ENCODE measurements at regions not wholly inside any gene's neighbourhood (a gene's known extent, or its start where the extent isn't known, plus 50 kb on each side); places are given as distances from the start of the nearest gene placed in this dataset.

DNA sequence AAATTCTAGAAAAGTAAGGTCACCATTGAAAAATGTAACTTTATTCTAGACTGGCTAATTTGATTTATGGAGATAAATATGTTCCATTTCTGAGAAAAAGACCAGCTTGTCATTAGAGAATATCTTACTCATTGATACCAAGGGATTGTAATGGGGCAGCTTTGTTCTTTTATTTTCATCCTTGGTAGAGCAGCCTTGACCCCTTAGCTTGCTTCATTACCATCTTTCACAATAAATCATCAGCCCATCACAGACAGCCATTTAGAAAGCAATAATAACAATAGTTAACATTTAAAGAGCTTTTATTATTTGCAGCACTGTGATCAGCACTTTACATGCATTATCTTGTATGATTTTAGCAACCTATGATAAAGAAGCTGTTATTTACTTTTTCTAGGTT lies 253.6 kb downstream of the C3orf38 start:
- intact Hi-C loops (cut with micrococcal nuclease): no loop called here
- Histone ChIP-seq H3K4me1 (no peaks in the 10 kb centered on the region), H3K9me3 (replicated peaks) (no peaks in the 10 kb centered on the region), H3K27me3 (ENCODE audit: low read depth) (no peaks in the 10 kb centered on the region), H3K27ac (replicated peaks) (no peak overlapping the region), H3K4me3 (no peak overlapping the region), H3K36me3 (no peaks in the 10 kb centered on the region)
- DNase-seq: no peak
- TF ChIP-seq, protein P1, sequence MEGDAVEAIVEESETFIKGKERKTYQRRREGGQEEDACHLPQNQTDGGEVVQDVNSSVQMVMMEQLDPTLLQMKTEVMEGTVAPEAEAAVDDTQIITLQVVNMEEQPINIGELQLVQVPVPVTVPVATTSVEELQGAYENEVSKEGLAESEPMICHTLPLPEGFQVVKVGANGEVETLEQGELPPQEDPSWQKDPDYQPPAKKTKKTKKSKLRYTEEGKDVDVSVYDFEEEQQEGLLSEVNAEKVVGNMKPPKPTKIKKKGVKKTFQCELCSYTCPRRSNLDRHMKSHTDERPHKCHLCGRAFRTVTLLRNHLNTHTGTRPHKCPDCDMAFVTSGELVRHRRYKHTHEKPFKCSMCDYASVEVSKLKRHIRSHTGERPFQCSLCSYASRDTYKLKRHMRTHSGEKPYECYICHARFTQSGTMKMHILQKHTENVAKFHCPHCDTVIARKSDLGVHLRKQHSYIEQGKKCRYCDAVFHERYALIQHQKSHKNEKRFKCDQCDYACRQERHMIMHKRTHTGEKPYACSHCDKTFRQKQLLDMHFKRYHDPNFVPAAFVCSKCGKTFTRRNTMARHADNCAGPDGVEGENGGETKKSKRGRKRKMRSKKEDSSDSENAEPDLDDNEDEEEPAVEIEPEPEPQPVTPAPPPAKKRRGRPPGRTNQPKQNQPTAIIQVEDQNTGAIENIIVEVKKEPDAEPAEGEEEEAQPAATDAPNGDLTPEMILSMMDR (IDR thresholded peaks at IDR 0.05; ENCODE audit: borderline replicate concordance): no peak

DNA sequence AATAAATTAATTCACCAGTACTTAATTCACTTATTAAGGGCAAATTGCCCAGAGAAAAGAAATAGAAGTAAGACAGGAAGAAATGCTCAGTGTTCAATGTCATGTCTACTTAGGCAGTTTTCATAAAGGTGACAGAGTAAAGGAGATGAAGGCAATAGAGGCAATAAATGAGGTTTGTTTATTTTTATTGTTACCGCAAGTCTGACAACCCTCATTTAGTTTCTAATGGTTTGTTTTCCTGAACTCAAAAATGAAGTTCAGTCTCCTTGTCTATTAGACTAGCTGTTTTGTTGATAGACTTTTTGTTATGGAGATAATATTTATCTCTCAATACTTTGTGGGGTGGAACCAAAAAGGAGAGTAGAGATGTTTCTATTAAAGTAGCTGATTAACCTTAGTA lies 258.3 kb downstream of the C3orf38 start:
- no peak for DNase-seq
- intact Hi-C loops (cut with micrococcal nuclease): no loop called here
- Histone ChIP-seq H3K4me1 (no peaks in the 10 kb centered on the region), H3K36me3 (no peaks in the 10 kb centered on the region), H3K4me3 (no peak overlapping the region), H3K27ac (replicated peaks) (no peak overlapping the region), H3K9me3 (replicated peaks) (no peaks in the 10 kb centered on the region), H3K27me3 (ENCODE audit: low read depth) (no peaks in the 10 kb centered on the region)
- TF ChIP-seq, protein P1 (IDR thresholded peaks at IDR 0.05; ENCODE audit: borderline replicate concordance): no peak

- no peaks in the 10 kb centered on the region for H3K9me3 ChIP-seq (replicated peaks)
- no peaks in the 10 kb centered on the region for H3K36me3 ChIP-seq
- no peaks in the 10 kb centered on the region for H3K4me1 ChIP-seq
- TF ChIP-seq, protein P1 (IDR thresholded peaks at IDR 0.05; ENCODE audit: borderline replicate concordance): no peak
- H3K4me3 ChIP-seq: no peak overlapping the region
- no peak overlapping the region for H3K27ac ChIP-seq (replicated peaks)
- DNase-seq: no peak
- H3K27me3 ChIP-seq (ENCODE audit: low read depth): no peaks in the 10 kb centered on the region
- intact Hi-C loops (cut with micrococcal nuclease): no loop called here
These were observed 259.2 kb downstream of the C3orf38 start for GRCh38 chr3:88408935-88409334.

DNA sequence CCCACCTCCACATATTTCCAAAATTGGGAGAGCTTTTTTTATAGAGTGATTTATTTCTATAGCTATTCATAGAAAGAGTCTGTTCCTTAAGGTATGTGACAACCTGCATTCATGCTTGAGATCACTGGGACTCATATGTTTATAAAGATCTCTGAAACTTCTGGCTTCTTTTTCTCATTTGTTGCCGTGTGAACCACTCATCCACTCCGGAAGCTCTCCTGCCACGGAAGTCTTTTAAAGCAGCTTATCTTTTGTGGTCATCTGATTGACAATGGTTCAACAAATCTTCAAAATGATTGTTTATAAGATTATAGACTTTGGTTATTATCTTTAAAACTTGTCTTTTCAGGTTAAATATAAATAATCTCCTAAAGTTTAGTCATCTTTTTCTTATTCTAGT lies 260.5 kb downstream of the C3orf38 start:
- TF ChIP-seq, protein P1 (IDR thresholded peaks at IDR 0.05; ENCODE audit: borderline replicate concordance): no peak
- DNase-seq: no peak
- Histone ChIP-seq H3K36me3 (no peaks in the 10 kb centered on the region), H3K27ac (replicated peaks) (no peak overlapping the region), H3K4me1 (no peaks in the 10 kb centered on the region), H3K4me3 (no peak overlapping the region), H3K9me3 (replicated peaks) (no peaks in the 10 kb centered on the region), H3K27me3 (ENCODE audit: low read depth) (no peaks in the 10 kb centered on the region)
- intact Hi-C loops (cut with micrococcal nuclease): no loop called here

GRCh38 chr3:88412346-88412745 lies 262.6 kb downstream of the C3orf38 start:
- Histone ChIP-seq H3K9me3 (replicated peaks) (no peaks in the 10 kb centered on the region), H3K36me3 (no peaks in the 10 kb centered on the region)
- intact Hi-C loops (cut with micrococcal nuclease): no loop called here

More at GRCh38 chr3:88412346-88412745, 262.6 kb downstream of the C3orf38 start:
- no peak for DNase-seq
- no peak overlapping the region for H3K4me3 ChIP-seq
- no peaks in the 10 kb centered on the region for H3K4me1 ChIP-seq
- no peak overlapping the region for H3K27ac ChIP-seq (replicated peaks)
- TF ChIP-seq, protein P1 (IDR thresholded peaks at IDR 0.05; ENCODE audit: borderline replicate concordance): no peak
- H3K27me3 ChIP-seq (ENCODE audit: low read depth): no peaks in the 10 kb centered on the region
